Stimulated activated CD4-positive, alpha-beta T cell treated with anti-CD3 and anti-CD28 coated beads, Interleukin-15, amount 100 ng/mL, for 48 hours (primary cell): ENCODE measurements at regions not wholly inside any gene's neighbourhood (a gene's known extent, or its start where the extent isn't known, plus 50 kb on each side); places are given as distances from the start of the nearest gene placed in this dataset.
"Not testable (repeated sequence)": the region's sequence is repeated elsewhere in the genome, so short reads cannot be mapped to it uniquely, and the experiment has no call there.

Experiments
- DNase-seq, 2 donors: peaks; one replicate each; pipeline ENCODE4 v3.0.0-alpha.2; 2020; ENCODE audit warnings: low read depth in 2 of 2

- DNase-seq: no peak
Measured at GRCh38 chr9:34793428-34793827, 83.5 kb upstream of the CCL21 start.

- no peak for DNase-seq
Measured at GRCh38 chr9:34783951-34784487, 74.1 kb upstream of the CCL21 start.

- no peak for DNase-seq
Measured at GRCh38 chr9:34782372-34782771, 72.4 kb upstream of the CCL21 start.

- no peak for DNase-seq
Measured at GRCh38 chr9:34777666-34778065, 67.7 kb upstream of the CCL21 start.

- DNase-seq: no peak
Measured at GRCh38 chr9:34773955-34774354, 64.0 kb upstream of the CCL21 start.

GRCh38 chr9:34773306-34773910 lies 63.5 kb upstream of the CCL21 start:
- no peak for DNase-seq

- no peak for DNase-seq
Measured at GRCh38 chr9:34771007-34771406, 61.1 kb upstream of the CCL21 start.

DNA sequence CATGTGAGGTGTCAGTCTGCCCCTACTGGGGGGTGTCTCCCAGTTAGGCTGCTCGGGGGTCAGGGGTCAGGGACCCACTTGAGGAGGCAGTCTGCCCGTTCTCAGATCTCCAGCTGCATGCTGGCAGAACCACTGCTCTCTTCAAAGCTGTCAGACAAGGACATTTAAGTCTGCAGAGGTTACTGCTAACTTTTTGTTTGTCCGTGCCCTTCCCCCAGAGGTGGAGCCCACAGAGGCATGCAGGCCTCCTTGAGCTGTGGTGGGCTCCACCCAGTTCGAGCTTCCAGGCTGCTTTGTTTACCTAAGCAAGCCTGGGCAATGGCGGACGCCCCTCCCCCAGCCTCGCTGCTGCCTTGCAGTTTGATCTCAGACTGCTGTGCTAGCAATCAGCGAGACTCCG lies 57.2 kb upstream of the CCL21 start:
- not testable (repeated sequence) for DNase-seq

GRCh38 chr9:34760196-34761040 lies 50.5 kb upstream of the CCL21 start:
- peak; percentile 10 to 35 for DNase-seq
